ENCODE measurements at regions not wholly inside any gene's neighbourhood (a gene's known extent, or its start where the extent isn't known, plus 50 kb on each side); places are given as distances from the start of the nearest gene placed in this dataset.

GRCh38 chr12:124726596-124727263 is 136.9 kb downstream of the SCARB1 start:
- DNase-seq = no peak

DNA sequence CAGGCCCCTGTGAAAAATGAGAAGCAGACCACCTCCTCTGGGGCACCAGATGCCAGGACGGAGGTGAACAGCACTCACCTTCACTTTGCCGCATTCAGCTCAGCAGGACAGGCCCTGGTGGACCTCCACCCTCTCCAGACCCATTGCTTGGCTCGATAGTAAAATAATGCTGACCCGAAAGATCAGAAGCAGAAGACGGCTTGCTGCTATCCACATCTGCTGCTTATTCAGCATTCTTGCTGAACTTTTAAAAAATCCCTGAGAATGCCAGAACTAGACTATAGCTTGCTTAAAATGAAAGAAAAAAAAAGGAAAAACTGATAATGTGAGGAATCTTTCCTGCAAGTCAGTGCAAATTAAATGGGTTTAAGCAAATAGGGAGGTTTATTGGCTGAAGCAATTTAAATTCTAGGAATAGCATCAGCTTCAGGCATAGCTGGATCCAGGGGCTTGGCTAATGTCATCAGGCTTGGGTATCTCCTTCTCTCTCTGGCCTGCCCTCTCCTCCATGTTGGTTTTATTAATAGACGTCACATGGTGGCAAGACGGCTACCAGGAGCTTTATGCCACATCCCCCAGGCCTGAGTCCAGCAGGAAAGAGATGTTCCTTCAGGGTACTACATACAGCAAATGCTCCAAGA is 137.9 kb downstream of the SCARB1 start:
- no peak for DNase-seq

DNA sequence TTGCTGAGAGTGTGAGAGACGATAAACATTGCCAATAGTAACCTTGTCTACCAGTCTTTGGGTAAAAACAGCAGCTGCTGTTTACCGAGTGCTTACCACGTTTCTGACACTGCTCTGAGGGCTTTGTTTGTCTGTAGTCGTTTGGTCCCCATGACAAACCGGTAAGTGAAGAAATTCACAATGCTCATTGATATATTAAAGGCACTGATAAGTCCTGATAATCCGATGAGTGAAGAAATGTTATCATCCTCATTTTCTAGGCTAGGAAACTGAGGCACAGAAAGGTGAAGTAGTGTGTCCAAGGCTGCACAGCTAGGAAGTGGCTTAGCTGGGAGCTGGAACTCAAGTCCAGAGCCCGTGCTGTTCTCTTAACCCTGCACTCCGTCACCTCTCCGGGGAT is 138.6 kb downstream of the SCARB1 start:
- DNase-seq = peak; percentile 23

DNA sequence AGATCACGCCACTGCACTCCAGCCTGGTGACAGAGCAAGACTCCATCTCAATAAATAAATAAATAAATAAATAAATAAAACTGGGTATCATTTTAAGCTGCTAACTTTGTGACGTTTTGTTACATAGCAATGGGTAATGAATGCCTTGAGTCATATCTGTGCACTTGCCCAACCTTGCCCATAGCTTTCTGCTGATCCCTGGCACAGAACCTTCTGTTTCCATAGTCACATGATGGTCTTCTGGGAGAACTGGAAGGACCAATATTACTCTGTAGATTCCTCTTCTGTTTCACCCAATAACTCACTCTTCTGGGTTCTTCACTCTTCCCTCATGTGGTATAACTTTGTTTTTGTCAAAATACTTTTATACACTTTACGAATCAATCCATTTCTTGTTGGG is 140.8 kb downstream of the SCARB1 start:
- no peak for DNase-seq

DNA sequence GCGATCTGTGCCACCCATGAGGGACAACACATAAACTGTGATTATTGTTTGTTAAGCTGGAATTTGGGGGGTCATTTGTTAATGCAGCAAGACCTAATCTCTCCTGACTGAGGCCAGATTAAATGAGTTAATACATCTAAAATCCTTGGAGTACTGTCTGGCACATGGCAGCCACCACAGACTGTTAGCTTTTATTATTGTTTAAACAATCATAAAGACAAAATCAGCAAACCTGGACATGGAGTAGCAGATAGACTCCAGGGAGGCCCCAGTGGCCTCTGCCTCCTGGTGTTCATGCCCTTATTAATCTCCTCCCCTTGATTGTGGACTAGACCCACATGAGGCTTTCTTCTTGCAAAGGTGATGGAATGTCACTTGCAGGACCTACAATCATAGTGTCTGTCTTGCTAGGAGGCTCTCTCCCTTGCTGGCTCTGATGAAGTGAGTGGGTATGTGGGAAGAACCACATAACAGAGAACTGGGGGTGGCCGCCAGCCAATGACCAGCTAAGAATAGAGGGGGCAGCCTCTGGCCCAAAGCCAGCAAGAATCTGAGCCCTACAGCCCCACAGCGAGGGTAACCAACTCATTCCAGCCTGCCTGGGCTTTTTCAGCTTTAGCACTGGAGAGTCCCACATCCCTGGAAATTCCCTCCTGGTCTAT is 142.0 kb downstream of the SCARB1 start:
- DNase-seq = no peak

DNA sequence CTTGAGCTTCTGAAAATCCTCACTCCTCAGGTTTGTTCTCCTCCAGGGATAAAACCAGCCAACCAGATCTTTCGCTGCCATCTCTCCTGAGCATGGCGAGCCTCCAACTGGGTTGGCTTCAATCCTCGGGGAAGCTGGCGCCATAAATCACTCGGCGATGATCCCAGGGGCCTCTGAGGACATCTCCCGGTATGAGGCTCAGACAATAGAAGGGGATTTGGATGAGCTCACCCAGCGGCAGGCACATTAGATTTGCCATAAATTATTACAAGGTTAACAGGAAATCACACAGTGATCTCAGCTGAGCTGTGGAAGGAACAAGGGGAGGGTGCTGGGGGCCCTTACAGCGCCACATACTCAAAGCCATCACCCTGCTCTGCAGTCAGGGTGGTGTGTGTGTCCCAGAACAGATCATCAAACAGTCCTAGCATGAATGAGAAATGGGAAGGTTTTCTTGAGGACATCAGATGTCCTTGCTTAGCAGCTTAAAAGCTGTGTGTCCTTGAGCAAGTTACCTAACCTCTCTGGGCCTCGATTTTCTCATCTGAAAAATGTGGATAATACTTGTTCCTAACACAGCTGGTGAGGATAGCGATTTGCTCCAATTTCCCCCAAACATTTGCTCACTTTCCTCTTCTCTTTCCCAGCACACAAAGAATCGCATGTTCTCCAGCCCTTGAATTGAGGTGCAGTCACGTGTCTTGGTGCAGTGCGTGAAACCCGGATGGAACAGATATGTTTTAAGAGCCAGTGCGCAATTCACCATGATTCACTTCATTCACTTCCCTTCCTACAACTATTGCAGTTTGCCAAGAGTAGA is 142.8 kb downstream of the SCARB1 start:
- DNase-seq = peak; percentile 95

DNA sequence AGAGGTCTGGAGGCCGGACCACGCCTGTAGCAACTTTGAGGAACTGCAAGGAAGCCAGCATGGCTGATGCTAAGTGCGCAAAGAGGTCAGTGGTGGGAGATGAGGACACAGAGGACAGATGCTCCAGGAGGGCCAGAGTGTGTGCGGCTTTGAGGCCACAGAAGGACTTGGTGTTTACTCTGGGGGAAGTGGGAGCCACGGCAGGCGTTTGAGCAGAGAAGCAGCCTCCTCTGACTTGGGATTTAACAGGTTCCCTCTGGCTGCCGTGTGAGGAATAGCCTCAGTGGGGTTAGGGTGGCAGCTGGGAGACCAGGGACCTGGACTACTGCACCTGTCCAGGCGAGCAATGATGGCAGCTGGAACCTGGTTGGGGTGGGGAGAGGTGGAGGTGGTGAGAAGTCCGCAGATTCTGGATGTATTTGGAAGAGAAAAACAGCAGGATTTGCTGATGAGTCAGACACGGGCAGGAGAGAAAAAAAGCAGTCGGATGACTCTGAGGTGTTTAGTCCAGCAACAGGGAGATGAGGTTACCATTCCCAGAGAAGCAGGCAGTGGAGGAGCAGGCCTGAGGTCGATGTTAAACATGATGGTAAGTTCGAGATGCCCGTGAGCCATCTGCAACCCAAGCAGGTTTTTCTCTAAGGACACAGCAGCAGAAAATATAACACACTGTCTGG is 143.5 kb downstream of the SCARB1 start:
- peak; percentile 95 for DNase-seq

DNA sequence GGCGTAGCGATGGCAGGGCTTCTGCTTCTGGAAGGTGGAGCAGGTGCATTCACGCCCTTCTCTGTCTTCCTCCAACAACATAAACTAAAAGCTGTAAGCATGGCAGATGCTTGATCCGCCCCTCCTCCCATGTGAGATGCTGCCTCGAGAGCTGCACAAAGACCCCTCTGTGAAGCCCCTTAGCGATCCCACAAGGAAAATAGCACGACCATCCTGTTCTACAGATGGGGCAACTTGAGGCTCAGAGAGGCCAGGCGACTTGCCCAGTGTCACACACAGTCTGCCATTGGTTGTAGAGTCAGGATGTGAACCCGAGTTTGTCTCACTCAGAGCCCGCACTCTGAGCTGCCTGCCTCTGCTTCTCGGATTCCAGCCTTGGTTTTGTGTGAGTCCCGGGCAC is 144.4 kb downstream of the SCARB1 start:
- peak; percentile 48 for DNase-seq

DNA sequence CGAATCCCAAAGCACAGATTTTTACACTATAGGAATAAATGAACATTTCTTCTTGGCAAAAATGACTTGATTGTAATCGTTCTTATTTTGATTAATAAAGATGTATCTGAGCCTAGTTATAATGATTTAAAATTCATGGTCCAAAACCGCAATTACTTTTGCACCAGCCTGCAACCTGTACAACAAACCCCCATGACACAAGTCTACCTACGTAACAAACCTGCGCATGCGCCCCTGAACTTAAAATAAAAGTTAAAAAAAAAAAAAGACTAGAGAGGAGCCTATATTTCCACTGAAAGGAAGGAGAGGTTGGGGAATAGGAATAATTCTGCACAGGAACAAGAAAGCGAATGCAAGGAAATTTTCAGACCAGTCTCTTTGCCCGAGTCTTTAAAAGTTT is 145.2 kb downstream of the SCARB1 start:
- no peak for DNase-seq

DNA sequence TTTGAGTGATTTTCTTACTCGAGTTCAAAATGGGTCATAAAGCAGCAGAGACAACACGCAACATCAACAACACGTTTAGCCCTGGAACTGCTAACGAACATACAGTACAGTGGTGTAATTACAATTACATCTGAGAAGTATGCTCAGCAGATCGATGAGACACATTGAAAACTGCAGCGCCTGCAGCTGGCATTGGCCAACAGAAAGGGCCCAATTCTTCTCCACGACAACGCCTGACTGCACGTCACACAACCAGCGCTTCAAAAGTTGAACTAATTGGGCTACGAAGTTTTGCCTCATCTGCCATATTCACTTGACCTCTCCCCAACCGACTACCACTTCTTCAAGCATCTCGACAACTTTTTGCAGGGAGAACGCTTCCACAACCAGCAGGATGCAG is 145.6 kb downstream of the SCARB1 start:
- DNase-seq = no peak

- no peak for DNase-seq
Observed at GRCh38 chr12:124717318-124717717, 146.3 kb downstream of the SCARB1 start.

DNA sequence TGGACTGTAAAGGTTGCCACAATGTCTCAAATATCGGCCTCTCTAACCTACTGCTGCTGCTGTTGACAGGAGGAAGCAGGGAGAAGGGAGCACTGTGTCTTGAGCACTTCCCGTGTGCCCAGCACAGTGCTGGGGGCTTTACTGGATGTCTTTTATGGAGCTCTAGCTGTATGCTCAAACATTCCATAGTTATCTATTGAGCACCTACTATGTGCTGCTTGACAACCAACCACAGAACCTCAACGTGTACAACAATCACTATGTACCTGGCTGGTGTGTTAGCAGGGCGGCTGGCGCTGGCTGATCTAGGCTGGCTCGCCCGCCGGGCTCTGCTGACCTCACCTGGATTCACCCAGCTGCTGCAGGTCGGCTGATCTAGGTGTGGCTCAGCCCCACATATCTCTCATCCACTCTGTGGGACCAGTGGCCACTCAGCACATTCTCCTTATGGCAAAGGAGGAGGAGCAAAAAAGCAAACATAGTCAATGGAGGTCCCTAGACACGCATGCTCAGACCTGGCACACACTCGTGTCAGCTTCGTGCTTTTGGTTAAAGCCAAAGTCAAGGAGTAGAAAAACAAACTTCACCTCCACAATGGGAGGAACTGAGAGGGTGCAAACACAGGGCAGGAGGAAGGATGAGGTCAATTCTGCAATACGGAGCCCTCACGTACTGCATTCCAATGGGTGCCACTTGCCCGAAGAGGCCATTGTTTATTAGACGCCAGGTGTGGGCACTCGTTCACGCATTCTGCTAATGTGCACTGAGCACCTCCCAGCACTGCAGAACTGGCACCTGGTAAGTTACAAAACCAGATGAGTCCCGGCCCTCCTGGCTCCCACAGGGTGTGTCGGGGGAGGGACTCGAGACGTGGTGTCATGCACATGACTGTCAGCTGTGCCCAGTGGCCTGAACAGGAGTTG is 147.2 kb downstream of the SCARB1 start:
- DNase-seq = peak; percentile 78

GRCh38 chr12:124715121-124715990 is 147.9 kb upstream of the NCOR2 start:
- DNase-seq = peak; percentile 12

DNA sequence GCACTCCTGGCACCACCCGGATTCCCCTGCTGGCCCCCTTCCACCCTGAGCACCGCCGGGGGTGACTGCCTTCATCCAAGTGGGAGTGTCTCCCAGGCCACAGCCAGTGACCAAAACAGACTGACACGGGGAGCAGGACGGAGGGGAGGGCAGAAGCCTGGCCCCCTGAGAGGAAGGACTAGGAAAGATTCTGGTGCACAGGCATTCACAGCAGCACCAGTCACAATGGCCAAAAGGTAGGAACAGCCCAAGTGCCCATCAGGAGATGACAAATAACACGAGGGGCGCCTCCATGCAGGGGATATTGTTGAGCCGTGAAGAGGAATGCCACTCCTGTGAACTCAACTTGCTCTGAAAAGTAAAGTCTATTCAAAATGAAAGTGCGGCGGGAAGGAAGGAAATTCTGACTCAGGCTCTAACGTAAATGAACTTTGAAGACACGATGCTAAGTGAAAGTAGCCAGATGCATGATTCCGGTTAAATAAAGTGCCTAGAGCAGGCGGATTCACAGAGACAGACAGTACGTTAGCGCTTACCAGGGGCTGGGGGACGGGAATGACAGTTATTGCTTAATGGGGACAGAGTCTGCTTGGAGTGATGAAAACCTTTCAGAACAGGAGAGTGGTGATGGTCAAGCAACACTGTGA is 146.1 kb upstream of the NCOR2 start:
- DNase-seq = no peak

- no peak for DNase-seq
Observed at GRCh38 chr12:124713041-124713435, 145.6 kb upstream of the NCOR2 start.

DNA sequence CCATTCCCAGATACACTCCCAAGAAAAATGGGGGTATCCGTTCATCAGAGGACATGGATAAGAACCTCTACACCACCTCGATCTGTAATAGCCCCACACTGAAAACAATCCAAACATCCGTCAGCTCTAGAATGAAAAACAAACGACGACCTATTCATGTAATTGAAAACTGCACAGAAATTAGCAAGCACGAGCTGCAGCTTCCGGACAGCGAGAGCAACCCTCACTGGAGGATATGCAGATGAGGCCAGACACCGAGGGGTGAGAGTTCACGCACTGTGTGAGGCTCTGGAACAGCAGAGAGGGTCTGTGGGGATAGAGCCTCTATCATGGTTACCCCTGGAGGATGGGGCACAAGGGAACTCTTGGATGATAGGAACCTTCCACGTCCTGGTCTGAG is 143.9 kb upstream of the NCOR2 start:
- DNase-seq = no peak

DNA sequence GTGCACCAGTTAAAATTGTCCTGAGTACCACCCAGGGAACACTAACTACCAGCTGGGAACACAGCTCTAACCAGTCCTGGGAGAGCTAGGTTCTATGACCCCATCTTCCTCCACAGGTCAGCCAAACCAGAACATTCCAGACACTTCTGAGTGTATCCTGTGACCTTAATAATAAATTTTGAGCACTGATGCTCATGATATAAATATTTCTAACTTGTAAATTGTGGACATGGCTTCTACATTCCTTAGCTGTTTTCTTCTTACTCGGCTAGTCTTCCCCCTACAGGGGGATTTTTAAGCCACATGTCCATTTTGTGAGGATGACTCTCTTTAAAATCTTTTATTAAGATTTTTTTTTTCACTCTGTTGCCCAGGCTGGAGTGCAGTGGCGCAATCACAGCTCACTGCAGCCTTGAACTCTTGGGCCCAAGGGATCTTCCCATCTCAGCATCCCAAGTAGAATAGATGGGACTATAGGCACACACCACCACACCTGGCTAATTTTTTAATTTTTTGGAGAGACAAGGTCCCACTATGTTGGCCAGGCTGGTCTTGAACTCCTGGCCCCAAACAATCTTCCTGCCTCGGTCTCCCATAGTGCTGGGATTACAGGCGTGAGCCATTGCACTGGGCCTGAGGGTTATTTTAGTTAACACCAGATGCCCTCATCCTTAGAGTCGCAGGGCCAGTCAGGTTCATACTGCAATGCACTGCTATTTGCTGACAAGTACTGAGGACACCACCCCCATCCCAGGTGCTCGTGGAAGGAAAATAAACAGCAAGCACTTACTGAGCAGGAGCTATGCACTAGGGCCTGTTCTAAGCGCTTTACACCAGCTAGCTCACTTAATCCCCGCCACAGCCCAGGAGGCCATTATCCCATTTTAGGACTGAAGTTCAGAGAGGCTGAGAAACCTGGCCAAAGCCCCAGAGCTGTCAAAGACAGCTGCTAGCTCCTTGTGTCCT is 142.6 kb upstream of the NCOR2 start:
- no peak for DNase-seq

DNA sequence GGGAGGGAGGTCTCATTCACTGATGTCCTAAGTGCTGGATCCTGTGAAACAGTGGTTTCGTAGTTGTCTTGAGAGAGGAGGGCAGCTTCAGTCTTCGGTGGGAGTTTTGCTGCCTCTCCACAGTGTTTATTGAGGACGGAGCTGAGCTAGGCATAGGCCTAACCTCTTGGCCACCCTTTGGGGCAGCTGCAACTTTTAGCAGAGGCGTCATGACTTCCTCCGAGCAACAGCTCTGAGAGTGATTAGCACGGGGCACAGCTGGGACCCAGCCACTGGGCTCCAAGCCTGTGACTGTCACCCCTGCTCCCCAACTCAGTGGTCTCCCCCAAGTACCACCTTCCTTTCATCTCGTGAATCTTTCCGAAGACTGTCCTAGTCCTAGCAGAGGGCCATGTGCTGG is 139.9 kb upstream of the NCOR2 start:
- no peak for DNase-seq

DNA sequence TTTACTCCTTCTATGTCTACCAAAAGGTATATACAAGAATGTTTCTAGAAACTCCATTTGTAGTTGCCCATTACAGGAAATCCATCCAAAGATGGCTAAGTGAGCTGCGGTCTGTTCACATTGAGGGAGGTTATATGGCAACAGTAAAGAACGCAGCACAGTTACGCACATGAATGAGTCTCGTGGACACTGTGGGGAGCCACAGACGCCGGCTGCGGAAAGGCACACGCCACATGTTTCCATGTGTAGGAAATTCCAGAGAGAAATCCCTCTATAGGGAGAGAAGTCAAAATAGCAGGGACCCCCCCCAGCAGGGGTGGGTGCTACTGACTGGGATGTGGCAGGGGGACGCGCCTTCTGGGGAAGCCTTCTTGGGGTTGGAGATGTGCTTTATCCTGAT is 139.0 kb upstream of the NCOR2 start:
- DNase-seq = no peak

Measured in NCI-H2171 treated with DMSO at 0.1 percent for 48 hours (cell line).